Neural cell (in vitro differentiated cells): ENCODE measurements at regions not wholly inside any gene's neighbourhood (a gene's known extent, or its start where the extent isn't known, plus 50 kb on each side); places are given as distances from the start of the nearest gene placed in this dataset.

Experiments
- H2AFZ ChIP-seq: fragments of 200-600, 300-800 bp; sonication (generic), shearing (Covaris generic); 2 replicates; pipeline ENCODE4 v1.6.0; 2014; ENCODE audit warnings: low read depth, mild to moderate bottlenecking, antibody characterized with exemption, low read length, moderate library complexity
- H3F3A ChIP-seq: fragments of 200-600 bp; shearing (Covaris generic); 2 replicates; pipeline ENCODE4 v1.6.1; 2016; ENCODE audit warnings: mild to moderate bottlenecking, moderate library complexity, mixed read lengths, antibody characterized with exemption, low read length; ENCODE audit not compliant: insufficient read depth, poor library complexity, severe bottlenecking
- H3K27ac ChIP-seq: fragments of 200-600, 300-800 bp; sonication (generic), shearing (Covaris generic); 2 replicates; pipeline ENCODE4 v1.5.1; 2014; ENCODE audit warnings: mild to moderate bottlenecking, low read length, moderate library complexity
- H3K27me3 ChIP-seq: fragments of 300-800, 200-600 bp; sonication (generic), shearing (Covaris generic); 2 replicates; pipeline ENCODE4 v1.6.0; 2014; ENCODE audit warnings: mild to moderate bottlenecking, low read depth, low read length, moderate library complexity; ENCODE audit not compliant: insufficient read depth
- H3K36me3 ChIP-seq: fragments of 300-800, 200-600 bp; sonication (generic), shearing (Covaris generic); 2 replicates; pipeline ENCODE4 v1.5.1; 2014; ENCODE audit warnings: mild to moderate bottlenecking, antibody characterized with exemption, low read length, moderate library complexity; ENCODE audit not compliant: insufficient read depth
- H3K4me2 ChIP-seq: fragments of 300-800, 200-600 bp; sonication (generic), shearing (Covaris generic); 2 replicates; pipeline ENCODE4 v1.6.0; 2014; ENCODE audit warnings: mild to moderate bottlenecking, low read length
- H3K4me3 ChIP-seq: fragments of 300-800, 200-600 bp; sonication (generic), shearing (Covaris generic); 2 replicates; pipeline ENCODE4 v1.5.1; 2014; ENCODE audit warnings: mild to moderate bottlenecking, low read length, moderate library complexity
- H3K79me2 ChIP-seq: fragments of 200-600 bp; shearing (Covaris generic); replicated peaks from 2 replicates; pipeline ENCODE4 v1.6.0; 2014; ENCODE audit warnings: mild to moderate bottlenecking, low read length, moderate library complexity; ENCODE audit not compliant: insufficient read depth
- H3K9ac ChIP-seq: fragments of 300-800, 200-600 bp; sonication (generic), shearing (Covaris generic); 2 replicates; pipeline ENCODE4 v1.6.1; 2016; ENCODE audit warnings: mild to moderate bottlenecking, low read length, mixed read lengths
- H3K9me2 ChIP-seq: fragments of 200-600 bp; shearing (Covaris generic); 2 replicates; pipeline ENCODE4 v1.6.1; 2016; ENCODE audit warnings: mild to moderate bottlenecking, low read length, mixed read lengths; ENCODE audit not compliant: insufficient read depth
- H3K9me3 ChIP-seq: fragments of 200-600, 300-800 bp; sonication (generic), shearing (Covaris generic); 2 replicates; pipeline ENCODE4 v1.6.1; 2016; ENCODE audit warnings: mild to moderate bottlenecking, mixed run types, low read length, moderate library complexity, mixed read lengths
- H4K20me1 ChIP-seq: fragments of 200-600 bp; shearing (Covaris generic); 2 replicates; pipeline ENCODE4 v1.6.1; 2016; ENCODE audit warnings: mild to moderate bottlenecking, mixed run types; ENCODE audit not compliant: insufficient read depth
- EP300 ChIP-seq: fragments of 450-650 bp; conservative IDR thresholded peaks from 2 replicates; pipeline ENCODE4 v1.6.1; 2014; ENCODE audit warnings: antibody characterized with exemption, mild to moderate bottlenecking, moderate library complexity; ENCODE audit not compliant: poor library complexity, severe bottlenecking
- EZH2 ChIP-seq: fragments of 200-600, 300-800 bp; shearing (Covaris generic), sonication (generic); IDR thresholded peaks from 2 replicates; pipeline ENCODE4 v1.6.1; 2014; ENCODE audit warnings: antibody characterized with exemption, low read length, borderline replicate concordance, mild to moderate bottlenecking; ENCODE audit not compliant: insufficient read depth, poor library complexity, severe bottlenecking
- MXI1 ChIP-seq: fragments of 450-650 bp; conservative IDR thresholded peaks from 2 replicates; pipeline ENCODE4 v1.6.1; 2014; ENCODE audit warnings: antibody characterized with exemption, mild to moderate bottlenecking; ENCODE audit not compliant: poor library complexity, severe bottlenecking
- POLR2AphosphoS5 ChIP-seq: IDR thresholded peaks from 2 replicates; pipeline ENCODE4 v1.6.1; 2012
- RAD21 ChIP-seq: fragments of 450-650 bp; conservative IDR thresholded peaks from 2 replicates; pipeline ENCODE4 v1.6.1; 2014; ENCODE audit warnings: antibody characterized with exemption, mild to moderate bottlenecking, moderate library complexity
- SMC3 ChIP-seq: fragments of 450-650 bp; conservative IDR thresholded peaks from 2 replicates; pipeline ENCODE4 v1.6.1; 2014; ENCODE audit warnings: antibody characterized with exemption, mild to moderate bottlenecking, moderate library complexity; ENCODE audit not compliant: poor library complexity
- TAF1 ChIP-seq: IDR thresholded peaks from 2 replicates; pipeline ENCODE4 v1.6.1; 2012; ENCODE audit warnings: low read depth
- TF ChIP-seq, protein P1 (sequence below): fragments of 450-650 bp; IDR thresholded peaks from 2 replicates; pipeline ENCODE4 v1.5.1; 2014; ENCODE audit warnings: antibody characterized with exemption, mild to moderate bottlenecking, moderate library complexity; ENCODE audit not compliant: poor library complexity, severe bottlenecking
- TF ChIP-seq, protein P2 (sequence below): IDR thresholded peaks from 2 replicates; pipeline ENCODE4 v1.6.1; 2012; ENCODE audit warnings: borderline replicate concordance

DNA sequence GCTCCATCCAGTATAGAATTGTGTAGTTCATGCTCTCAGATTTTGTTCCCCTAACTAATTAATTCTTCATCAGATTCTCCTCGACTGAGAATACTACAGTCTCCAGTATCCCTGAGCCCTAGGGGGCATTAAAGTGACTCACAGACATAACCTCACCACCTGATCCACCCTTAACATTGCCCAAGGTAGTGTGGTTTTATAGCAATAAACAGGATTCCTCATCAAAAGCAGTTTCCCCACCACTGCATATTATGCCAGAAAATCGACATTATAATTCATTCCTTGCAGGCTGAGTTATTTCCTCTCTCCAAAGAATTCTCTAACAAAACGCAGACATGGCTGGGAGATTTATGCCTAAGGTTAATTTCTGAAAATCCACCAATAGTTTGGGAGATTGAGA lies 1402.5 kb upstream of the CELF2 start:
- H3K27ac ChIP-seq, result no peak overlapping the region
- no peaks in the 10 kb centered on the region for H3F3A ChIP-seq
- H3K9ac ChIP-seq, result no peak overlapping the region
- H2AFZ ChIP-seq, result no peak overlapping the region
- TF ChIP-seq SMC3 (no peak), TAF1 (no peak), RAD21 (no peak)
- H3K4me3 ChIP-seq, result no peak overlapping the region
- H4K20me1 ChIP-seq, result no peaks in the 10 kb centered on the region
- H3K9me3 ChIP-seq, result no peaks in the 10 kb centered on the region
- no peaks in the 10 kb centered on the region for H3K9me2 ChIP-seq
- H3K36me3 ChIP-seq, result no peaks in the 10 kb centered on the region
- no peaks in the 10 kb centered on the region for H3K27me3 ChIP-seq
- H3K4me2 ChIP-seq, result no peak overlapping the region
- H3K79me2 ChIP-seq, result no peaks in the 10 kb centered on the region

DNA sequence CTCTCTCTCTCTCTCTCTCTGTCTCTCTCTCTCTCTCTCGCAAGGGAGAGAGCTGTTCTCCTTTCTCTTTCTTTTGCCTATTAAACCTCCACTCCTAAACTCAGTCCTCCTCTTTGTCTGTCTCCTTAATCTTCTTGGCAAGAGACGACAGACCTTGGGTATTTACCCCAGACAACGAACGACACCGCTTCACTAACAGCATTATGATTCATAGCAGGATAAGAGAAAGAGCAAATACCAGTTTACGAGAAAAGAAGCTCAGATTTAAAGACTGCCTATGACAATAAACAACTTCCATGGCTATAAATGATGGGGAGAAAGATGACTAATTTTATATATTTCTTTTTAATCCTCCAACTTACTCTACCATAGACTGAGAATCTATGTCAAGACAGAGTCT lies 1396.5 kb upstream of the CELF2 start:
- TF ChIP-seq EP300 (no peak), EZH2 (no peak), SMC3 (no peak), MXI1 (no peak), RAD21 (no peak), TAF1 (no peak), POLR2AphosphoS5 (no peak)
- TF ChIP-seq, protein P1, sequence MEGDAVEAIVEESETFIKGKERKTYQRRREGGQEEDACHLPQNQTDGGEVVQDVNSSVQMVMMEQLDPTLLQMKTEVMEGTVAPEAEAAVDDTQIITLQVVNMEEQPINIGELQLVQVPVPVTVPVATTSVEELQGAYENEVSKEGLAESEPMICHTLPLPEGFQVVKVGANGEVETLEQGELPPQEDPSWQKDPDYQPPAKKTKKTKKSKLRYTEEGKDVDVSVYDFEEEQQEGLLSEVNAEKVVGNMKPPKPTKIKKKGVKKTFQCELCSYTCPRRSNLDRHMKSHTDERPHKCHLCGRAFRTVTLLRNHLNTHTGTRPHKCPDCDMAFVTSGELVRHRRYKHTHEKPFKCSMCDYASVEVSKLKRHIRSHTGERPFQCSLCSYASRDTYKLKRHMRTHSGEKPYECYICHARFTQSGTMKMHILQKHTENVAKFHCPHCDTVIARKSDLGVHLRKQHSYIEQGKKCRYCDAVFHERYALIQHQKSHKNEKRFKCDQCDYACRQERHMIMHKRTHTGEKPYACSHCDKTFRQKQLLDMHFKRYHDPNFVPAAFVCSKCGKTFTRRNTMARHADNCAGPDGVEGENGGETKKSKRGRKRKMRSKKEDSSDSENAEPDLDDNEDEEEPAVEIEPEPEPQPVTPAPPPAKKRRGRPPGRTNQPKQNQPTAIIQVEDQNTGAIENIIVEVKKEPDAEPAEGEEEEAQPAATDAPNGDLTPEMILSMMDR, result no peak
- TF ChIP-seq, protein P2, sequence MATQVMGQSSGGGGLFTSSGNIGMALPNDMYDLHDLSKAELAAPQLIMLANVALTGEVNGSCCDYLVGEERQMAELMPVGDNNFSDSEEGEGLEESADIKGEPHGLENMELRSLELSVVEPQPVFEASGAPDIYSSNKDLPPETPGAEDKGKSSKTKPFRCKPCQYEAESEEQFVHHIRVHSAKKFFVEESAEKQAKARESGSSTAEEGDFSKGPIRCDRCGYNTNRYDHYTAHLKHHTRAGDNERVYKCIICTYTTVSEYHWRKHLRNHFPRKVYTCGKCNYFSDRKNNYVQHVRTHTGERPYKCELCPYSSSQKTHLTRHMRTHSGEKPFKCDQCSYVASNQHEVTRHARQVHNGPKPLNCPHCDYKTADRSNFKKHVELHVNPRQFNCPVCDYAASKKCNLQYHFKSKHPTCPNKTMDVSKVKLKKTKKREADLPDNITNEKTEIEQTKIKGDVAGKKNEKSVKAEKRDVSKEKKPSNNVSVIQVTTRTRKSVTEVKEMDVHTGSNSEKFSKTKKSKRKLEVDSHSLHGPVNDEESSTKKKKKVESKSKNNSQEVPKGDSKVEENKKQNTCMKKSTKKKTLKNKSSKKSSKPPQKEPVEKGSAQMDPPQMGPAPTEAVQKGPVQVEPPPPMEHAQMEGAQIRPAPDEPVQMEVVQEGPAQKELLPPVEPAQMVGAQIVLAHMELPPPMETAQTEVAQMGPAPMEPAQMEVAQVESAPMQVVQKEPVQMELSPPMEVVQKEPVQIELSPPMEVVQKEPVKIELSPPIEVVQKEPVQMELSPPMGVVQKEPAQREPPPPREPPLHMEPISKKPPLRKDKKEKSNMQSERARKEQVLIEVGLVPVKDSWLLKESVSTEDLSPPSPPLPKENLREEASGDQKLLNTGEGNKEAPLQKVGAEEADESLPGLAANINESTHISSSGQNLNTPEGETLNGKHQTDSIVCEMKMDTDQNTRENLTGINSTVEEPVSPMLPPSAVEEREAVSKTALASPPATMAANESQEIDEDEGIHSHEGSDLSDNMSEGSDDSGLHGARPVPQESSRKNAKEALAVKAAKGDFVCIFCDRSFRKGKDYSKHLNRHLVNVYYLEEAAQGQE, result no peak
- Histone ChIP-seq H2AFZ (no peak overlapping the region), H3K27ac (no peak overlapping the region), H3K4me3 (no peak overlapping the region), H3K9me3 (no peaks in the 10 kb centered on the region), H3K4me2 (no peak overlapping the region), H3K27me3 (no peaks in the 10 kb centered on the region), H3K79me2 (no peaks in the 10 kb centered on the region), H3K9me2 (no peaks in the 10 kb centered on the region), H3F3A (no peaks in the 10 kb centered on the region), H3K36me3 (no peaks in the 10 kb centered on the region), H3K9ac (no peak overlapping the region), H4K20me1 (no peaks in the 10 kb centered on the region)

DNA sequence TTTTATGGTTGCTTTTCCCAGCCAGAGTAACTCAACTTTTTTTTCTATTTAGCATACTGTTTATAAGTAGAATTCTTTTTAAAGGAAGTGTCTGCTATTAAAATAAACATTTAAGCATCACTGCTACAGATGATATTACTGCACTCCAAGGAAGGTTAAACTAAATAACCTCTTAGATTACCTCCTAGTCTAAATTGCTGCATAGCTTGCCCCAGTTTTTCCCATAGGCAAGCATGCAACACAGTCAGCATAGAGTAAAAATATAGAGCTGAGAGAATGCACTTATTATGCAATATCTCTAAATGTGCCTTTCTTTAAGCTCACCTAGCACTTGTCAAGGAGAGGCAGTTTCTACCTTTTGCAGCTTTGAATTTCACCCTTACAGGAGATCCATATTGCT lies 1392.4 kb upstream of the CELF2 start:
- H3K4me2 ChIP-seq, result no peak overlapping the region
- H3K9ac ChIP-seq, result no peak overlapping the region
- no peak overlapping the region for H3K4me3 ChIP-seq
- H3K9me3 ChIP-seq, result no peaks in the 10 kb centered on the region
- H3K27me3 ChIP-seq, result no peaks in the 10 kb centered on the region
- H2AFZ ChIP-seq, result no peak overlapping the region
- no peaks in the 10 kb centered on the region for H3K9me2 ChIP-seq
- no peaks in the 10 kb centered on the region for H3K79me2 ChIP-seq
- H3K36me3 ChIP-seq, result no peaks in the 10 kb centered on the region
- H4K20me1 ChIP-seq, result no peaks in the 10 kb centered on the region
- TF ChIP-seq EZH2 (no peak), MXI1 (no peak), SMC3 (no peak), EP300 (no peak), TAF1 (no peak), POLR2AphosphoS5 (no peak), RAD21 (no peak)
- TF ChIP-seq, protein P2, result no peak
- TF ChIP-seq, protein P1, result no peak
- H3K27ac ChIP-seq, result no peak overlapping the region
- no peaks in the 10 kb centered on the region for H3F3A ChIP-seq
